NCI-H82 (cell line): ENCODE measurements at regions not wholly inside any gene's neighbourhood (a gene's known extent, or its start where the extent isn't known, plus 50 kb on each side); places are given as distances from the start of the nearest gene placed in this dataset.

Experiments used
- DNase-seq: peaks from one replicate; lab custom pipeline; 2025; lab: John Stamatoyannopoulos, UW

DNA sequence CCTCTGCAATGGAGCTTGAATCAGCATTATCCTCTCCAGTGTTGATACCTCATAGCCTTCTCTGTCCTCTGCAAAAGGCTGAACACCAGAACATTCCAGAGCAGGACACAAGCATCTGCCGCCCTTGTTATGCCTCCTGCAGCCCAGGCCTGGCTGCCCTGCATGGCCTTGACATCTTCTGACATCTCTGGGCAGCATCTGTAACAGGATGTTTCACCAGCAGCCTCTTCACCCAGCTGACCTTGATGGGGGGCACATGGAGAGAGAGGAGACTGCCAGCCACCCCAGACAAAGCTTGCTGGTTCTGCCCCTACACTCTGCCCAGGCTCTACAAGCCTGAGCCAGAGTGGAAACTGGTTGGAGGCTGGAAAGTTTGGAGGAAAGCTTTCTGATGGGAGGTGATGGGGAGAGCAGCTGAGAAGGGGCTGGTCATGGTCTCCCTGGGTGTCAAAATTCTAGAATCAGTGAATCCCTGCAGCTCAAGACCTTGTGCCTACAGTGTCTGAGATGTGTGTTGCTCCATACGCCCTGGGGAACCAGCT lies 145.1 kb downstream of the MRPL14 start:
- no peak for DNase-seq

- DNase-seq = no peak
Observed at GRCh38 chr6:43981363-43981990, 145.8 kb downstream of the MRPL14 start.

DNA sequence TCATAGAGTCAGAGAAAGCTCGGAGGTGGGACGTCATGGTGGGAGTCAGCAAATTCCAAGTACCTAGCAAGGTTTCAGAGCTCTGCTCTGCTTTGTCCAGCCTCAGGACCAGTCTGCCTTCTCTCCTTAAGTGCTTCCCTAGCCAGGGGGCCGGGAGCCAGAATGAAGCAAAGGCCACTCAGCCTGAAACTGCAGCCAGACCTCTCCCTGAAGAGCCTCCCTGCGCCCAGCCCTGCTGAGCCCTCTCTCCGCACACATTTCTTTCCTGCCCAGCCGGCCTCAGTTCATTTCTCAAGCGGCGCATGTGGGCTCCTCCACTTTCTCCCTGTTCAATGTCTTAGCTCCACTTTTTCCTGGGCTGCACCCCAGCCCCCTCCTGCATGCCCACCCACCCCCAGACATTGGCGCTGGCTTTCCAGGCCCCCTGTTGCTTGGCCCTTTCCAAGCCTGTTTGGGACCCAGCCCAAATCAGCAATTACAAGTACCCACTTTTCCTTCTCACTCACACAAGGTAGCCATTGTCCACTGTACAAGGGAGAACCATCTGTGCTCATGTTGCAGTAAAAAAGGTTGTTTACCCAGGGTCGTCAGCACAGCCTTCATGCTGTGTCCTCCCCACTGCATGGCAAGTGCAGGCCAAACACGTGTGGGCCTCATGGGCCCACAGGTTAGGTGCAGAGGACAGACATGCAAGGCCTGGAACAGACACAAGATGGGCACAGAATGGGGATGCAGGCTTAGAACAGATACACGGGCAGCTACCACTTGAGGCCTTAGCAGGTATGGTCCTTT lies 147.1 kb downstream of the MRPL14 start:
- no peak for DNase-seq

- no peak for DNase-seq
Observed at GRCh38 chr6:43979525-43979924, 147.7 kb downstream of the MRPL14 start.

DNA sequence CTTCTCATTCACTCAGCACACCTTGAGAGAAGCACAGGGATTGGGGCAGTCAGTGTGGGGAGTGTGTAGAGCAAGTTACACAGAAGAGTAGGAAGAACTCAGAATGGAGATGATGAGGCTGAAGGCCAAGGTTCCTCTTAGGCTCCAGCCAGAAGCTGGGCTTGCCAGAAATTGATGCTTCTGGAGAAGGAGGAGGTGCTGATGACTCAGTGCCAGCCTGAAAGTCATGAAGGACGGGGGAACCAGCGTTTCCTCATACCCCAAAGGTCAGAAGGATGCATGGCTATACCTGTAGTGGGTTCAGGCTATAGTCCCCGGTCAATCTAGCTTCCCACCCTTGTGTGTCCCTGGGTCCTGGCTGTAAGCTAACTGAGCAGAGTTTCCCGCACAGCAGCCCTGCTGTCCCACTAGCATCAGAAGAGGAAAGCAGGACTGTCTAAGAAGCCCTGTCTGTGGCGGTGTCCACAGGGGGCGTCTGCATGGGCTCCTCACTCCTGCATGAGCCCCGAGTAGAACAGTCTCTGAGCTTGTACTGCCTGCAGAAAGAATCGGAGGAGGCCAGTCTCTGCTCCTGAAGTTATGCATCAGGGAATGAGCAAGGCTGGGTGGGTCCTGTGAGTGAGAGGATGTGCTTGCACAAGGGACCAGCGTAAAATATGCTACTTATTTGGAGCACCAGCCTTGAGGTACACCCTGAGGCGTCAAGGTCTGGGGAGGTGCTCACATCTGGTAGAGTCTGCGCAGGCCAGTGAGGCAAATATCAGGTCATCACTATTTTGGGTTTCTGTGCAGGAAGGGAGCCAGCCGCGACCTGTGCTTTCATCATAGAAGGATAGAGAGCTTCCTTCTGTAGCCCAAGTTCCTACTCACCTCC lies 148.5 kb downstream of the MRPL14 start:
- no peak for DNase-seq

DNA sequence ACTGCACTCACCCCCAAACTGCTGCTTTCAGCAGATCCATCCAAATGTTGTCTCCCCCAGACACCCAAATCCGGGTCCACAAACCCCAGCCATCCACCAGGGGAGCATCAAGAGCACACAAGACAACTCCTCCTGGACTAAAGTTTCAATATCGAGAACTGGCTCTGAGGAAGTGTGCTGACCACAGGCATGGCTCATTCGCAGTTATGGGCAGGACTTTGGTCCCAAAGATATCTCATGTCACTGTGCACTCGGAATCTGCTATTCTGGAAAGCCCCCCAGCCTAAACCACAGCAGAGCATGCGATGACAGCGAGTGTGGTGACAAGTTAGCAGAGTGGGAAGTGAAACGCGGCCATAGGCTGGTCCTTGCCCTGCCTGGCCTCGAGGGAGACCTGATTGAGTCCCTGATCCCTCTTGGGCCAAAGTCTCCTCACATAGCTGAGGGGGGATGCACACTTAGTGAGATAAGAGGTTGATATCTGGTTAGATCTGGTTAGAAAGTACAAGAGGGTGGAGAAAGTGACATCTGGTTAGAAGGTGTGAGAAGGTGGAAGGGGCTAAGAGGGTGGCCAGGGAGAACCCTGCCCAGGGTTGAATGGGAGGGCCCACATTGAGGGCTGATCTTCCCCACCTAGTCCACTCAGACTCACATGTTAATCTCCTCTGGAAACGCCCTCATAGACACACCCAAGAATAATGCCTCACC lies 149.7 kb downstream of the MRPL14 start:
- DNase-seq = no peak

DNA sequence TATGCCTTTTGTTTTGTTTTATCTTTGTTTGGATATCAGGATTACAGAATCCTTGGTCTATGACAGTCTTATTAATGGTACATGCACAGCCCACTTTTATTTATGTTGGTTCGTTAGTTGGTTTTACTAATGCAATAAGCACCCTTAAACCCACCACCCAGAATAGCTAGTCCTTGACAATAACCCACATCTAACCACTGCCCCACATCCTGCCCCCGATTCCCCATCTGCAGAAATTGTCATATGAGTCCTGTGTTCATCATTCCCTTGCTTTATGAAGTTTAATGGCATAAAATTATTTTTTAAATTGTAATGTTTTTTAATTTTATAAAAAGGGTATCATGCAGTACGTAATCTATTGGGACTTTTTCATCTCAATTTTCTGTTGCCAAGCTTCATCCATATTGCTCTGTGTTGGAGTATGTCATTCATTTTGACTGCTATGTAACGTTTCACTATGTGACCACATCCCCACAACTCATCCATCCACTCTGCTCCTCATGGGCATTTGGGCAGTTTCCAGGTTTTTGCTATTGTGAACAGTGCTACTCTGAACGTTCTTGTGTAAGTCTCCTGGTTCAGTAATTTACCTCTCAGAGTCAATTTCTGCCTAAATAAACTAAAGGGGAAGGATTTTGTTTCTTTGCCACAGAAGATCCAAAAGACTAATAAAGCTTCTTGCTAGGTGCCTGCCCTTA lies 150.4 kb downstream of the MRPL14 start:
- DNase-seq = no peak

DNA sequence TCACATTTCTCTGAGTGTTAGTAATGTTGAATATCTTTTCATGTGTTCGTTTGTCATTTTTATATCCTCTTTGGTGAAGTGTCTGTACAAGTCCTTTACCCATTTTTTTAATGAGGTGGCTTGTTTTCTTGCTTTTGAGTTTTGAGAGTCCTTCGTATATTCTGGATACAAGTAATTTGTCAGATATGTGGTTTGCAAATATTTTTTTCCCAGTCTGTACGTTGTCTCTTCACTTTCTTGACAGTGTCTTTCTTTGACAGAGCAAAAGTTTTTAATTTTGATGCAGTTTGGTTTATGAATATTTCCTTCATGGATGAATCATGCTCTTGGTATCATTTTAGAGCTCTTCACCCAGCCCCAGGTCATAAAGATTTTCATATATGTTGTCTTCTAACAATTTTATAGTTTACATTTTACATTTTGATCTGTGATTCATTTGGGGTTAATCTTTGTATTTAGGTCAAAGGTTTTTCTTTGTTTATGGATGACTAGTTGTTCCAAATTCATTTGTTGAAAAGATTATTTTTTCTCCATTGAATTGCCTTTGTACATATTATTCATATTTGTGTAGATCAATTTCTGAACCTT lies 152.5 kb downstream of the MRPL14 start:
- DNase-seq = no peak

- DNase-seq = no peak
Observed at GRCh38 chr6:43973357-43973756, 153.9 kb downstream of the MRPL14 start.

DNA sequence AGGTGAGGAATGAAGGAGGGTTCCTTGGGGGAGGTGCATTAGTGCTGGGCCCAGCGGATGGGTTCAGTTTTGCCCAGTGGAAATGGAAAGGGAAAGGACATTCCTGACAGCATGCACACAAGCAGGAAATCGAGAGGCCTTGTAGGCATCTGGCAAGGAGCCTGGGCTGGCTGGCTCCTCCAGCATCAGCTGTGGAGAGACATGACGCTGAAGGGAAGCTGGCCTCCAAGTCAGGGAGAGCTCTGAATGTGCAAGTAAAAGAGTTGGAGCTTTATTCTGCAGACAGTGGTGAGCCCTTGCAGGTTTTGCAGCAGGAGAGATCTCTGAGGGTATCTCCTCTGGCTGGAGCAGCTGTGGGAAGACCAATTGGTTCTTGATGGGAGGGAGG lies 154.3 kb downstream of the MRPL14 start:
- DNase-seq = no peak

GRCh38 chr6:43972179-43972912 lies 154.9 kb downstream of the MRPL14 start:
- no peak for DNase-seq

DNA sequence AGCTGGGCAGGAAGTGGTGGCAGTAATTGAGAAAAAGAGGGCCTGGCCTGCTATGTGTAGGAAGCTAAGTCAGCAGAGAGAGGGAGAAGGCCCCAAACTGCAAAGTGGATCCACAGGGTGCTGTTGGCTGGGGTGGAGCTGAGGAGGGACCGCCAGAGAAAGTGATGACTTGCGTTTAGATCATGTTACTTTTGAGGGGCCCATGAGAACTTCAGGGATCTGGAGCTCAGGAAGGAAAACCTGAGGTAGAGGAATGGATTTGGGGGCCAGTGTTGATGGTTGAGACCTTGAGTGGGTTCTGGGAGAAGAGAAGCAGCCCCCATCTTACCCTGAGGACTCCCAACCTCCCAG lies 155.5 kb downstream of the MRPL14 start:
- DNase-seq = no peak

DNA sequence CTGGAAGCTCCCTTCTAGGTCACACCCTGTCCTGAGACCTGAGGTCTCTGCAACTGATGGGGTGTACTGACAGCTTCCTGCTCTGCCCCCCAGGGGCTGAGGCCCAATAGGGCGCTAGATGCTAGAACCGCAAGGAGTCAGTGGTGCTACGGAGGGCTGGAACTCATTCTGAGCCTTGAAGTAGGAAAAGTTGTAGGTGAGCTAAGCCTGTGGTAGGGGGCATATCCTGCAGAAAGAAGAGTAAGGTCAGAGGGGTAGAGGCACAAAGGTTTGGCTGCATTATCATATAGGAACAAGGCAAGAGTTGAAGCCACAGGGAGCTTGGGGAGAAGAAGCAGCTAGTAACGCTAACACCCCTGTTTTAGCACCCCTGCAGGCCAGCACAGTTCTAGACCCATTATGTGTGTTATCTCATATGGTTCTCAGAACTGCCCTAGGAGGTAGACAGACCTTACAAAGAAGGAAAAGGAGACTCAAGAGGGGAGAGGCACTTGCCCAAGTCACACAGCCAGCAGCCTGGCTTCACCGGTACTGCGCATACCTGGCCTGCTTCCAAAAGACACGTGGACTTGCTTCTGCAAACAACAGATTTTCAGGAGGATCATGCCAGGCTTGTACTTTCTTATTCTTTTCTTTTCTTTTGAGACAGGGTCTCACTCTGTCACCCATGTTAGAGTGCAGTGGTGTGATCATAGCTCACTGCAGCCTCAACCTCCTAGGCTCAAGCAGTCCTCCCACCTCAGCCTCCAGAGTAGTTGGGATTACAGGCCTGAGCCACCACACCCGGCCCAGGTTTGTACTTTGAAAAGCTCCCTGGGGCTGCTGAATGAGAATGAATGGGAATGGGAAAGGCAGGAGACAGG lies 156.1 kb downstream of the MRPL14 start:
- no peak for DNase-seq

- DNase-seq = no peak
Observed at GRCh38 chr6:43970068-43970912, 157.0 kb downstream of the MRPL14 start.

DNA sequence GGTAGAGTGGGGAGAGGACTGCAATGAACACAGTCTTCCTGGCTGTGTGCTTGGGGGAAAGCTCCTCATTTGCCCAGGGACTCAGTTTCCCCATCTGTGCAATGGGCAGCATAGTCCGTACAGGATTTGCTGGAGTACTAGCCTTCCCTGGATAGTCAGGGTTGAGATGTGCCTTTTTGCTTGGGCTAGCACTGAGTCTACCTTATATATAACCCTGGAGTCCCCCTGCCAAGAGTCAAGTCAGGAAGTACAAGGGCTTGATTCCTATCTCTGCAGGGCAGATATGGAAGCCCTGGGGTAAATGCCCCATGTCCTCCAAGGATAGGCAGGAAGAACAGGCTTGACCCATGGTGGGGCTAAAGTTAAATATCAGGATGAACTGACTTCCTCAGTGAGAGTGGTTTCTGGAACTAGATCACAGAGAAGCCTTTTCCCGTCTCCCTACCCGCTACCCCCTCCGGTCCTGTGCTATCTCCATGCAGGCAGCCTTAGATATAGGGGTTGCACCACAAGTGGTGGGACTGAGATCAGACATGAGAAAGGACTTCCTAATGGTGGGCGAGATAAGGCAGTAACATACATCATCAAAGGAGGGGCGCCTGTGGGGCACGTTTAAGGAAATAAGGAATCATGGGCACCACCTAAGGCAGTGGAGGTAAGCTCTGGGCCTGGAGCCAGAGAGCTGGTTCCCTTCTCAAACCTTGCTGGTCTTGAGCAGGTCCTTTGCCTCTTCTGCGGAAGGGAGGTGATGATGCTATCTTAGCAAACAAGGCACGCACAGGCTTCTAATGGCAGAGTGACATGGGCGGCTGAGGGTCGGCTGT lies 157.9 kb downstream of the MRPL14 start:
- DNase-seq = no peak

GRCh38 chr6:43968110-43968965 lies 158.9 kb downstream of the MRPL14 start:
- no peak for DNase-seq

DNA sequence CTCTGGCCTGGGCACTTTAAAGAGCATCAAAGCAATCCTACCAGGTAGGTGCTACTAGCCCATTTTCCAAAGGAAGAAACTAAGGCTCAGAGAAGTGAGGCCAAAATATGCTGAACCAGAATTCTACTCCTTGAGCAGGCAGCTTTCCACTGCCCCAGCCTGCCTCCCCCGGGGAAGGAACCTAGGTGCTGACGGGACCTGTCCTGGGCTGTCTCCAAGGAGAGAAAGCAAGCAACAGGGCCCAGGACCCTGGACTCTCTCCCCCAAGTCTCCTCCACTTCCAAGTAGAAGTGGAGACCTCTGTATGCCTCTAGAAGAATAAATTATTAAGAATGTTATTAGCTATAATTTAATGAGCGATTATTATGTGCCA lies 159.5 kb downstream of the MRPL14 start:
- no peak for DNase-seq
